BE2C (cell line): ENCODE measurements at regions not wholly inside any gene's neighbourhood (a gene's known extent, or its start where the extent isn't known, plus 50 kb on each side); places are given as distances from the start of the nearest gene placed in this dataset.

Source experiments
- DNase-seq: peaks from one replicate; pipeline ENCODE4 v3.0.0-alpha.2; 2020
- H3K27me3 ChIP-seq: fragments of 250-450 bp; sonication (Bioruptor Pico); 2 replicates; pipeline ENCODE4 v1.5.1; 2020; ENCODE audit warnings: mild to moderate bottlenecking
- H3K36me3 ChIP-seq: fragments of 250-450 bp; sonication (Bioruptor Pico); 2 replicates; pipeline ENCODE4 v1.5.1; 2020; ENCODE audit warnings: mild to moderate bottlenecking
- H3K4me1 ChIP-seq: fragments of 250-450 bp; sonication (Bioruptor Pico); 2 replicates; pipeline ENCODE4 v1.5.1; 2020
- H3K4me3 ChIP-seq: 2 replicates; pipeline ENCODE4 v1.5.1; 2011; ENCODE audit warnings: low read depth, low read length
- H3K9me3 ChIP-seq: fragments of 250-450 bp; sonication (Bioruptor Pico); 2 replicates; pipeline ENCODE4 v1.5.1; 2020
- TF ChIP-seq, protein P1 (sequence below): IDR thresholded peaks from 2 replicates; pipeline ENCODE4 v1.5.1; 2012; ENCODE audit warnings: mild to moderate bottlenecking, low read depth, low read length

DNA sequence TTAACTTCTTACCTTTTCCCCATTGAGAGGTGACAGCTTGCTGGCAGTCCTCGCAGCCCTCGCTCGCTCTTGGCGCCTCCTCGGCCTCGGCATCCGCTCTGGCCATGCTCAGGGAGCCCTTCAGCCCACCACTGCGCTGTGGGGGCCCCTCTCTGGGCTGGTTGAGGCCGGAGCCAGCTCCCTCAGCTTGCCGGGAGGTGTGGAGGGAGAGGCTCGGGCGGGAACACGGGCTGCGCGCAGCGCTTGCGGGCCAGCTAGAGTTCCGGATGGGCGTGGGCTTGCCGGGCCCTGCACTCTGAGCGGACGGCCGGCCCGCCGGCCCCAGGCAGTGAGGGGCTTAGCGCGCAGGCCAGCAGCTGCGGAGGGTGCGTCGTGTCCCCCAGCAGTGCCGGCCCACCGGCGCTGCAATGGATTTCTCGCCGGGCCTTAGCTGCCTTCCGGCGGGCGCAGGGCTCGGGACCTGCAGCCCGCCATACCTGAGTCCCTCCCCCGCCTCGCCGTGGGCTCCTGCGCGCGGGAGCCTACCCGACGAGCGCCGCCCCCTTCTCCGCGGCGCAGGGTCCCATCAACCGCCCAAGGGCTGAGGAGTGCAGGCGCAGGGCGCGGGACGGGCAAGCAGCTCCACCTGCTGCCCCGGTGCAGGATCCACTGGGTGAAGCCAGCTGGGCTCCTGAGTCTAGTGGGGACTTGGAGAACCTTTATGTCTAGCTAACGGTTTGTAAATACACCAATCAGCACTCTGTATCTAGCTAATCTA is 335.0 kb downstream of the CBLN2 start:
- Histone ChIP-seq H3K4me3 (no peak overlapping the region), H3K9me3 (no peaks in the 10 kb centered on the region), H3K27me3 (no peaks in the 10 kb centered on the region), H3K36me3 (no peaks in the 10 kb centered on the region), H3K4me1 (no peaks in the 10 kb centered on the region)
- TF ChIP-seq, protein P1, sequence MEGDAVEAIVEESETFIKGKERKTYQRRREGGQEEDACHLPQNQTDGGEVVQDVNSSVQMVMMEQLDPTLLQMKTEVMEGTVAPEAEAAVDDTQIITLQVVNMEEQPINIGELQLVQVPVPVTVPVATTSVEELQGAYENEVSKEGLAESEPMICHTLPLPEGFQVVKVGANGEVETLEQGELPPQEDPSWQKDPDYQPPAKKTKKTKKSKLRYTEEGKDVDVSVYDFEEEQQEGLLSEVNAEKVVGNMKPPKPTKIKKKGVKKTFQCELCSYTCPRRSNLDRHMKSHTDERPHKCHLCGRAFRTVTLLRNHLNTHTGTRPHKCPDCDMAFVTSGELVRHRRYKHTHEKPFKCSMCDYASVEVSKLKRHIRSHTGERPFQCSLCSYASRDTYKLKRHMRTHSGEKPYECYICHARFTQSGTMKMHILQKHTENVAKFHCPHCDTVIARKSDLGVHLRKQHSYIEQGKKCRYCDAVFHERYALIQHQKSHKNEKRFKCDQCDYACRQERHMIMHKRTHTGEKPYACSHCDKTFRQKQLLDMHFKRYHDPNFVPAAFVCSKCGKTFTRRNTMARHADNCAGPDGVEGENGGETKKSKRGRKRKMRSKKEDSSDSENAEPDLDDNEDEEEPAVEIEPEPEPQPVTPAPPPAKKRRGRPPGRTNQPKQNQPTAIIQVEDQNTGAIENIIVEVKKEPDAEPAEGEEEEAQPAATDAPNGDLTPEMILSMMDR: no peak
- no peak for DNase-seq

DNA sequence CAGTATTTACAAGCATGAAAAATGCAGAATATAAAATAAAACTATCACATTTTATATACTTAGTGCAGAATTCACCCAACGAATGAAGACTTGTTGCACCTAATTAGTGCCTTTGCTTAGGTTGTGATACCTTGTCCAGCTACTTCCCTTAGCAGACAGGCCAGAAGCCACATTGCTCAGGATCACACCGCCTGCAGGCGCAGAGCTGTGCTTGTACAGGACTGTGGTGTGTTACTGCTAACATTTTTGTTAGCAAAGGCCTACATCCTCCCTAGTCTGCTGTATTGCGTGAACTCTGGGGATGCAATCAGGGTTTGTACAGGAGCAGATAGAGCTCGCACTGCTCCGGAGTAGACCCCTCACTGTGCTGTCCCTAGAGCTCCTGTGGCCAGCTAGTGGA is 336.9 kb downstream of the CBLN2 start:
- DNase-seq: no peak
- H3K9me3 ChIP-seq: no peaks in the 10 kb centered on the region
- H3K36me3 ChIP-seq: no peaks in the 10 kb centered on the region
- TF ChIP-seq, protein P1: no peak
- H3K4me3 ChIP-seq: no peak overlapping the region
- no peaks in the 10 kb centered on the region for H3K4me1 ChIP-seq
- H3K27me3 ChIP-seq: no peaks in the 10 kb centered on the region

DNA sequence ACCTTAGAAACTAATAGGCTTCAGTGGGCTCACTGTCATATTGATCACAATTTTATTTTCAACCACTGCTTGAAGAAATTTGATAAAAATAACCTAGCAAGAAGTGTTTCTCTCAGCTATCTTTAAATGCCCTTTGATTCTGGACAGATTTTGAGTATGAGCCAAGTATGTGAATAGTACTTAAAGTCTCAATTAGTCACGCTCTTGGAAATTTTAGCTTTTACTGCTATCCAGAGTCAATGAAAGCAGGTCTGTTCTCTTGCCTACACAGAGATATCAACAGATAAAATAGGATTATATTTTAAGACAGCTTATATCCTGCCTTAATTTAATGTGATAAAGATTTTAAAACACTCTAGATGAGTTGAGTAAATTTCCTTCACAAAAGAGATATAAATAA is 337.3 kb downstream of the CBLN2 start:
- Histone ChIP-seq H3K4me1 (no peaks in the 10 kb centered on the region), H3K27me3 (no peaks in the 10 kb centered on the region), H3K36me3 (no peaks in the 10 kb centered on the region), H3K4me3 (no peak overlapping the region), H3K9me3 (no peaks in the 10 kb centered on the region)
- no peak for DNase-seq
- TF ChIP-seq, protein P1: no peak

DNA sequence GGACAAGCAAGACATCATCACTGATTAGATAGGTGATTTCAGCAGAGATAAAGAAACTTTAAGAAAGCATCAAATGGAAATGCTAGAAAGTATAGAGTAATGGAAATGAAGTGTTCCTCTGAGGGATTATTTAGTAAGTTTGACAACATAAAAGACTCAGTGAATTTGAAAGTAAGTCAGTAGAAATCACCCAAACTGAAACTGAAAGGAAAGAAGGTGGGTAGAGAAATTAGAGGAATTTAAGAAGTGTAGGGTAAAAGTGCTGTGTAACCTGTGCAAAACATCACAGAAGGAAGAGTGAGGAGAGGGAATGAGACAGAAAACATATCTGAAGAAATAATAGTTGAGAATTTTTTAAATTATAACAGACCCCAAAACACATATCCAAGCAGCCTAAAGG is 343.1 kb downstream of the CBLN2 start:
- H3K9me3 ChIP-seq: no peaks in the 10 kb centered on the region
- TF ChIP-seq, protein P1: no peak
- H3K4me3 ChIP-seq: no peak overlapping the region
- no peaks in the 10 kb centered on the region for H3K36me3 ChIP-seq
- H3K27me3 ChIP-seq: no peaks in the 10 kb centered on the region
- H3K4me1 ChIP-seq: no peaks in the 10 kb centered on the region
- no peak for DNase-seq

DNA sequence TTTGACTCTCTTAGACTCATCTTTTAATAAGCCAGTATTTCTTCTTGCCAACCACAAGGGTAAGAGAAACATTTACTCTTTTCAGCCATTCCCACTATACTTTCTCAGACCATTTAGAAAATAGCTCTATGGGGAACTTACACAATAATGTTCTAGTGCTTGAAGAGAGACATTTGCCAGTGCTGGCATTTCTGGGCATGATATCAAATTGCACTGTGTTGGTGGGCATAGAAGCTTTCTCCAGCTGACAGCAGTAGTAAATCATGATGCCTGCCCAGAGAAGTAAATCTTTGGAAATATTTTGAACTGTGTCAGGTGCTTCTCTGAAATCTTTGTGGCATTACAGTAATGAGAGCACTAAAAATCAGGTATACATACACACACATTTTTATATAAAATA is 346.6 kb downstream of the CBLN2 start:
- Histone ChIP-seq H3K4me1 (no peaks in the 10 kb centered on the region), H3K9me3 (no peaks in the 10 kb centered on the region), H3K4me3 (no peak overlapping the region), H3K36me3 (no peaks in the 10 kb centered on the region), H3K27me3 (no peaks in the 10 kb centered on the region)
- TF ChIP-seq, protein P1: no peak
- no peak for DNase-seq

DNA sequence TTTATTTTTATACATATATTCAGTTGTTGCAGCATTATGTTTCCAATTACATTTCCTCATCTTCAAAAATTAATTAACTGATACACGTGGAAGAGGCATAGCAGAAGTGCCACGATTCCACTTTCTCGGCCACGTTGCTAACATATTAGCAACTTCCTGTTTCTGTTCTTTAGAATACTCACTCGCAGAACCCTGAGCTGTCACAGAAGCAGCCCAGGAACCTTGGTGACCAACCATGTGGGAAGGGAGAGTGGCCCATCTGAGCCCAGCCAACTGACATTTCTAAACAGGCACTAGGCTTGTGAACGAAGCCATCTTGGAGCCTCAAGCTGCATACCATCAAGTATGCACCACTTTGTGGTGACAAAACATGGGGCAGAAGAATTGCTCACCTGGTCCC is 350.1 kb downstream of the CBLN2 start:
- TF ChIP-seq, protein P1: no peak
- no peaks in the 10 kb centered on the region for H3K27me3 ChIP-seq
- no peak for DNase-seq

More for the DNA sequence above, 350.1 kb downstream of the CBLN2 start:
- Histone ChIP-seq H3K4me1 (no peaks in the 10 kb centered on the region), H3K9me3 (no peaks in the 10 kb centered on the region), H3K36me3 (no peaks in the 10 kb centered on the region), H3K4me3 (no peak overlapping the region)
